Progenitor cell of endocrine pancreas (in vitro differentiated cells): ENCODE measurements at regions not wholly inside any gene's neighbourhood (a gene's known extent, or its start where the extent isn't known, plus 50 kb on each side); places are given as distances from the start of the nearest gene placed in this dataset.

Experiments used
- DNase-seq: peaks from one replicate; pipeline ENCODE4 v3.0.0; 2021; ENCODE audit warnings: low spot score; ENCODE audit not compliant: unreplicated experiment
- H3K27ac Mint-ChIP-seq: 2 replicates; pipeline ENCODE4 v1.8.0; 2021; ENCODE audit warnings: mild to moderate bottlenecking, moderate library complexity, mixed read lengths
- H3K27me3 Mint-ChIP-seq: 2 replicates; pipeline ENCODE4 v1.8.0; 2021; ENCODE audit warnings: mixed read lengths
- H3K36me3 Mint-ChIP-seq: 2 replicates; pipeline ENCODE4 v1.8.0; 2022; ENCODE audit warnings: mixed read lengths; ENCODE audit not compliant: insufficient read depth
- H3K4me1 Mint-ChIP-seq: 2 replicates; pipeline ENCODE4 v1.8.0; 2021; ENCODE audit warnings: low read depth, mixed read lengths
- H3K4me3 Mint-ChIP-seq: 2 replicates; pipeline ENCODE4 v1.8.0; 2021; ENCODE audit warnings: low read depth, mild to moderate bottlenecking, moderate library complexity, mixed read lengths
- H3K9me3 Mint-ChIP-seq: 2 replicates; pipeline ENCODE4 v1.8.0; 2021; ENCODE audit warnings: low read depth, mixed read lengths
- TF ChIP-seq, protein P1 (sequence below): fragments of 200-600 bp; sonication (generic); IDR thresholded peaks from one replicate; pipeline ENCODE4 v1.5.0; 2021; ENCODE audit warnings: antibody characterized with exemption, mild to moderate bottlenecking; ENCODE audit not compliant: unreplicated experiment

DNA sequence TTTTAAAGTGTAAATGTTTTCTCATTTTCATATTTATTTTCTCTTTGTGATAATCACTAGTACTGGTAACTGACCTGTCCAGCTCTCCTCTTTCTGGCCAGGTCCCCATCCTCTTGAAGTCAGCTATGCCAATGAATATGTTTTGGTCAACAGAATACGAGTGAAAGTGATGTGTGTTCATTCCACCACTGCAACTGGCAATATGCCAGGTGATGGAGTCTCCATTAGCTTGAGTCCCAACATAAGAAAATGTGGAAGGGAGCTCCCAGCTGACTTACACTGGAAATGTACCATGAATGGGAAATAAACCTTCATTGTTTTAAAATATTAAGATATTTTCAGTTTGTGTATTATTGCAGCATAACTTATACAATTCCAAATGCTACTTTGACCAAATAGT is 75.8 kb downstream of the CCDC34 start:
- no peaks in the 10 kb centered on the region for H3K4me1 Mint-ChIP-seq
- no peaks in the 10 kb centered on the region for H3K27me3 Mint-ChIP-seq
- TF ChIP-seq, protein P1, sequence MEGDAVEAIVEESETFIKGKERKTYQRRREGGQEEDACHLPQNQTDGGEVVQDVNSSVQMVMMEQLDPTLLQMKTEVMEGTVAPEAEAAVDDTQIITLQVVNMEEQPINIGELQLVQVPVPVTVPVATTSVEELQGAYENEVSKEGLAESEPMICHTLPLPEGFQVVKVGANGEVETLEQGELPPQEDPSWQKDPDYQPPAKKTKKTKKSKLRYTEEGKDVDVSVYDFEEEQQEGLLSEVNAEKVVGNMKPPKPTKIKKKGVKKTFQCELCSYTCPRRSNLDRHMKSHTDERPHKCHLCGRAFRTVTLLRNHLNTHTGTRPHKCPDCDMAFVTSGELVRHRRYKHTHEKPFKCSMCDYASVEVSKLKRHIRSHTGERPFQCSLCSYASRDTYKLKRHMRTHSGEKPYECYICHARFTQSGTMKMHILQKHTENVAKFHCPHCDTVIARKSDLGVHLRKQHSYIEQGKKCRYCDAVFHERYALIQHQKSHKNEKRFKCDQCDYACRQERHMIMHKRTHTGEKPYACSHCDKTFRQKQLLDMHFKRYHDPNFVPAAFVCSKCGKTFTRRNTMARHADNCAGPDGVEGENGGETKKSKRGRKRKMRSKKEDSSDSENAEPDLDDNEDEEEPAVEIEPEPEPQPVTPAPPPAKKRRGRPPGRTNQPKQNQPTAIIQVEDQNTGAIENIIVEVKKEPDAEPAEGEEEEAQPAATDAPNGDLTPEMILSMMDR, result no peak
- no peak overlapping the region for H3K27ac Mint-ChIP-seq
- no peak overlapping the region for H3K4me3 Mint-ChIP-seq
- peaks cover 16% of the 10 kb centered on the region for H3K9me3 Mint-ChIP-seq
- no peak for DNase-seq
- H3K36me3 Mint-ChIP-seq, result peaks cover 9% of the 10 kb centered on the region

DNA sequence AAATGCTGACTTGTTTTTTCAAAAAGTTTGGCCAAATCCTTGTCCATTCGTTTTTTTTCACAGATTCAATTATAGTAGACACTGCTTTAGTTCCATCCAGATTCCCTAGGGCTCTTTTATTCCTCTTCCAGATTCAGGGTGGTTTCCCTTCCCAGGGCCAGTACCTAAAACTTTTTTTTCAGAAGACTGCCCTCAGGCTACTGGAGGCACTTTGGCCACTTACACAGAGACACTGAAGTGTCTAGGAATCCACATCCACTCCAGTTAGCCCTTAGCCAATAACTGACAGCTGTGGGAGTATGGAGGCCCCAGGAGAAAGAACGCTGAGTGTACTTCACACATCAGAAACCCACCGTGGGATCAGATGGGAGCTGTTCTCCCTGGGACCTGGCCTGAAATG is 77.3 kb downstream of the CCDC34 start:
- Mint-ChIP-seq H3K4me1 (peaks cover 2% of the 10 kb centered on the region), H3K27ac (no peak overlapping the region), H3K27me3 (no peaks in the 10 kb centered on the region), H3K36me3 (no peaks in the 10 kb centered on the region), H3K4me3 (no peak overlapping the region), H3K9me3 (peaks cover 4% of the 10 kb centered on the region)
- no peak for DNase-seq
- TF ChIP-seq, protein P1, result no peak

DNA sequence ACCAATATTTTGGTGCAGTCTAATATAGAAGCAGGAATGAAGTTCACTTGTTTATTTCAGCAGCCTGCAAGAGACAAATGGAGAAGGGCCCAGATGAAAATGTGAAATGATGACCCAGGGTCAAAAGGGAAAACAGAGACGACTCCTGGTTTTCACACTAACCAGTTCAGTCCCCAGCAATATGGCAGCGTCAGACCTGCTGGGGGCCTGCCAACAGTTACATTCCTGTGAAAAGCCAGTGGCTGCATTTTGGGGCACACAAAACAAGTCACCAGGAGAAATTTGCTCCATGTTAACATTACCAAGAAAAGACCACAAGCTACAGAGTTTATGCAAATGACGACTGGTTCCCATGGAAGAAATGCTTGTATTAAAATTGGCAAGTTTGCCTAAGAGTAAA is 80.2 kb downstream of the CCDC34 start:
- Mint-ChIP-seq H3K27me3 (no peaks in the 10 kb centered on the region), H3K9me3 (no peaks in the 10 kb centered on the region), H3K4me3 (no peak overlapping the region), H3K4me1 (peaks cover 2% of the 10 kb centered on the region), H3K36me3 (no peaks in the 10 kb centered on the region), H3K27ac (no peak overlapping the region)
- no peak for DNase-seq
- TF ChIP-seq, protein P1, result no peak

DNA sequence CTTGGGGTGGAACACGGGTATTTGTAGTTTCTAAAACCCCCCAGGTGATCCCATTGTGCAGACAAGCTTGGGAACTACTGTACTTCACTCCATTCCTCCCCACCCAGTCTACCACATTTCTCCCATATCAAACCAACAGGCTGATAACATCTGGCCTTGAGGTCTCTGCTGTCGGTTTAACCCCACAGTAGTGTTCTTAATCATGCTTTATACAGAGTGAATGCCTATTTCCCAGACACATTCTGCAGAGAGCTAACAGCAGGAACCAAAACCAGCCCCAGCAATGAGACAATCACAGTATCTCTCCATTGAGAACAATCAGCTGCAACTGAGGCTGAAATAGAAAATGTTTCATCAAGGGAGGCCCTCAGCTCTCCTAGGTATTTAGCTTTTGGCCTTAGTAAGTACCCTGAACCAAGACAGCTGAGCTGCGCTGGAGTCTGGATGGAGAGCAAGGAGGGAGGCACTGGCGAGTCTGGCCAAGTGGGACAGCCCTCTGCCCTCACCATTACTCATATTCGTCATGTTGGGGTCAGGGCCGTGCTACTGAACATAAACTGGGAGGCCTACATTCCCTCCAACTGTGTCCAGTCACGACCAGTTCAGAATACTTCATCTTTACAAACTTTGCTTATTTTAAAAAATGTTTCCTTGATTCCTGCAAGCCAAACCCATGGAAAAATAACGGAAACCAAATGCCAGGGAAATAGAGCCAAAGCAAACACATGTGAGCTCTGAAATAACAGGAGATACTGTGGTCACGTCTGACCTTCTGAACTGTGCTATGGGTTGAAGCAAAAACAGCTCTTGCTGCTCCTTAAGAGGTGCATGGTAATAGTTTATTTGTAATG is 81.0 kb downstream of the CCDC34 start:
- Mint-ChIP-seq H3K4me3 (no peak overlapping the region), H3K27ac (peak overlapping the region; percentile 22), H3K27me3 (no peaks in the 10 kb centered on the region), H3K9me3 (no peaks in the 10 kb centered on the region), H3K4me1 (peaks cover 2% of the 10 kb centered on the region), H3K36me3 (no peaks in the 10 kb centered on the region)
- DNase-seq, result no peak
- TF ChIP-seq, protein P1, result no peak

DNA sequence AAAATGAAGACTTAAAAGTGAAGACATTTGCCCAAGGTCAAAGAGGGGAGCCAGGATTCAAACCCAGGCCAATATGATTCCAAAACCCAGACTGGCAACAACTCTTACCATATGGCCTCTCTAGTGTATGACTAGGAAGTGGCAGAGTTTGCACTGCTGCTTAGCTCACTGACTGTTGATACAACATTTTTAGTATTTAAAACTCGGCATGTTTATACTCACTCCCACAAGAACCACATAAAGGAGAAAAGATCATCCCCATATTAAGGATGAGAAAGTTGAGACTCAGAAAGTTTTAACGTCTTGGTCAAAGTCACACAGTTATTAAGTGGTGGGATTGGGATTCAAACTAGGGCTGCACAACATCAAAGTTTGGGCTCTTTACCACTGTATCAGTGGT is 81.7 kb downstream of the CCDC34 start:
- peaks cover 2% of the 10 kb centered on the region for H3K4me1 Mint-ChIP-seq
- no peak for DNase-seq

More for the DNA sequence above, 81.7 kb downstream of the CCDC34 start:
- Mint-ChIP-seq H3K9me3 (no peaks in the 10 kb centered on the region), H3K27me3 (no peaks in the 10 kb centered on the region), H3K27ac (no peak overlapping the region), H3K4me3 (no peak overlapping the region), H3K36me3 (no peaks in the 10 kb centered on the region)
- TF ChIP-seq, protein P1, result no peak
